ENCODE measurements at regions not wholly inside any gene's neighbourhood (a gene's known extent, or its start where the extent isn't known, plus 50 kb on each side); places are given as distances from the start of the nearest gene placed in this dataset.

DNA sequence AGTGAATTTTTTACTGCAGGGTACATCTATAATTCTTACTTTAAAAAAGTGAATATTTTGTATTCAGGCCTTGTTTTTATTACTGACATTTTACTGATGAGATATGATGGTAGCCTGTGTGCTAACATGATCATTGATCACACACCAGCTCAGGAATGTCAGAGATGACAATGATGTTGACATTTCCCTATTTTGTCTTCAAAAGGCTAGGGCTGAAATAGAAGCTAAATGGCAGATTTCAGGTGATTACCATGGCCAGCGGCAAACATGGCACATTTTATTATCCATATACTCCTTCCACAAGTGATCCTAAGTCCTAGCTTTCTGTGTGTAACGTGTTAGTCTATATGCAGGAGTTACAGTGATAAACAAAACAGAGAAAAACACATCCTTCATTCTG is 544.3 kb upstream of the MIR17HG start:
- no peaks in the 10 kb centered on the region for H3K36me3 ChIP-seq (ENCODE audit: control insufficient read depth, insufficient read depth, low read length)
- H3K27ac ChIP-seq, result no peak overlapping the region
- no peaks in the 10 kb centered on the region for H3K4me1 ChIP-seq
- no peak overlapping the region for H3K9ac ChIP-seq
- H3K4me3 ChIP-seq (ENCODE audit: low read depth, low read length), result no peak overlapping the region
- no peak overlapping the region for H3K4me2 ChIP-seq (ENCODE audit: low read length)
- H3K79me2 ChIP-seq, result no peaks in the 10 kb centered on the region
- no peak overlapping the region for H2AFZ ChIP-seq
- H3K9me3 ChIP-seq (ENCODE audit: control insufficient read depth, low read length), result no peaks in the 10 kb centered on the region
- TF ChIP-seq, protein P1, sequence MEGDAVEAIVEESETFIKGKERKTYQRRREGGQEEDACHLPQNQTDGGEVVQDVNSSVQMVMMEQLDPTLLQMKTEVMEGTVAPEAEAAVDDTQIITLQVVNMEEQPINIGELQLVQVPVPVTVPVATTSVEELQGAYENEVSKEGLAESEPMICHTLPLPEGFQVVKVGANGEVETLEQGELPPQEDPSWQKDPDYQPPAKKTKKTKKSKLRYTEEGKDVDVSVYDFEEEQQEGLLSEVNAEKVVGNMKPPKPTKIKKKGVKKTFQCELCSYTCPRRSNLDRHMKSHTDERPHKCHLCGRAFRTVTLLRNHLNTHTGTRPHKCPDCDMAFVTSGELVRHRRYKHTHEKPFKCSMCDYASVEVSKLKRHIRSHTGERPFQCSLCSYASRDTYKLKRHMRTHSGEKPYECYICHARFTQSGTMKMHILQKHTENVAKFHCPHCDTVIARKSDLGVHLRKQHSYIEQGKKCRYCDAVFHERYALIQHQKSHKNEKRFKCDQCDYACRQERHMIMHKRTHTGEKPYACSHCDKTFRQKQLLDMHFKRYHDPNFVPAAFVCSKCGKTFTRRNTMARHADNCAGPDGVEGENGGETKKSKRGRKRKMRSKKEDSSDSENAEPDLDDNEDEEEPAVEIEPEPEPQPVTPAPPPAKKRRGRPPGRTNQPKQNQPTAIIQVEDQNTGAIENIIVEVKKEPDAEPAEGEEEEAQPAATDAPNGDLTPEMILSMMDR (IDR thresholded peaks at IDR 0.05), result no peak
- H3K27me3 ChIP-seq (ENCODE audit: control insufficient read depth, insufficient read depth, low read length), result no peaks in the 10 kb centered on the region

DNA sequence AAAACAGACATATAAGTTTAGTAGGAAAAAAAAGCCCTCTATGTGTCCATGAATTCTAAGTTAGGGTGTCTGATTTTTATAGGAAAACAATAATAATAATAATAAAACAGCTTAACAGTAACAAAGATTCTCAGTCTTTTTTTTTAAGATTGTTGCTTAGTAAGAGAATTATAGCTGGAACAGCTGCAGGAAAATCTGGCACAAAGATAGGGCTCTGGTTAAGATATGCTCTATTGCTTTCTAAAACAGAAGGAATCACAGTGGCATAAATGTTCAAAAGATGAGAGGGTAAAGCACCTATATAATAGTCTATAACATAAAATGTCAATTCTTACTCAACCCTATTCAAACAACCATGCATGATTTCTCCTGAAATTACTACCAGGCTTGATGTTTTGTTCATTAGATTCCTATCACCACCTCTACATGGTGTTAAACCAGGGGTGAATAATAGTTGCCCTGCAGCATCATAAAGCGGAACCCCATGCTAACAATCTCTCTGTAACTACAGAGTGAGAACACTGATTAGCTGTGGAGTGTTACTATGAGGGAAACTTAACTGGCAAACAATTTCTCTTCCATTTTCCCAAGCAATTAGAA is 541.4 kb upstream of the MIR17HG start:
- no peak overlapping the region for H3K4me2 ChIP-seq (ENCODE audit: low read length)
- H3K4me3 ChIP-seq (ENCODE audit: low read depth, low read length), result no peak overlapping the region
- no peak overlapping the region for H2AFZ ChIP-seq
- H3K9me3 ChIP-seq (ENCODE audit: control insufficient read depth, low read length), result no peaks in the 10 kb centered on the region
- H3K9ac ChIP-seq, result no peak overlapping the region
- H3K27ac ChIP-seq, result no peak overlapping the region
- H3K36me3 ChIP-seq (ENCODE audit: control insufficient read depth, insufficient read depth, low read length), result no peaks in the 10 kb centered on the region
- TF ChIP-seq, protein P1 (IDR thresholded peaks at IDR 0.05), result no peak
- no peaks in the 10 kb centered on the region for H3K79me2 ChIP-seq
- no peaks in the 10 kb centered on the region for H3K4me1 ChIP-seq
- no peaks in the 10 kb centered on the region for H3K27me3 ChIP-seq (ENCODE audit: control insufficient read depth, insufficient read depth, low read length)

DNA sequence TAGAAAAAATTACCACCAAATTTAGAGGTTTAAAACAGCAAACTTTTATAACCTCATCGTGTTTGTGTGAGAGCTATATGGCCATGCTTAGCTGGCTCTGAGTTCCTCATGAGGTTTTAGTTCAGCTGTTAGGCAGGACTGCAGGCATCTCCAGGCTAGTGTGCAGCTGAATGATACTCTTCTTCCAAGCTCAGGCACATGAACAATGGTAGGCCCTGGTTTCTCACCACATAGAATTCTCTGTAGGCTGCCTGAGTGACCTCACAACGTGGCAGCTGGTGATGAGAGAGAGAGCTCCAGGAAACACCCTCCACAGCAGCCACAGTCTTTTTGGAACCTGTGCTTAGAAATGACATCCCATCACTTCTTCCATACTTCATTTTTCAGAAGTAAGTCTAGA is 540.6 kb upstream of the MIR17HG start:
- Histone ChIP-seq H3K36me3 (ENCODE audit: control insufficient read depth, insufficient read depth, low read length) (no peaks in the 10 kb centered on the region), H3K9me3 (ENCODE audit: control insufficient read depth, low read length) (no peaks in the 10 kb centered on the region), H3K4me2 (ENCODE audit: low read length) (no peak overlapping the region), H3K4me1 (no peaks in the 10 kb centered on the region), H3K27me3 (ENCODE audit: control insufficient read depth, insufficient read depth, low read length) (no peaks in the 10 kb centered on the region), H2AFZ (no peak overlapping the region), H3K4me3 (ENCODE audit: low read depth, low read length) (no peak overlapping the region), H3K79me2 (no peaks in the 10 kb centered on the region), H3K27ac (no peak overlapping the region), H3K9ac (no peak overlapping the region)
- TF ChIP-seq, protein P1 (IDR thresholded peaks at IDR 0.05), result no peak

DNA sequence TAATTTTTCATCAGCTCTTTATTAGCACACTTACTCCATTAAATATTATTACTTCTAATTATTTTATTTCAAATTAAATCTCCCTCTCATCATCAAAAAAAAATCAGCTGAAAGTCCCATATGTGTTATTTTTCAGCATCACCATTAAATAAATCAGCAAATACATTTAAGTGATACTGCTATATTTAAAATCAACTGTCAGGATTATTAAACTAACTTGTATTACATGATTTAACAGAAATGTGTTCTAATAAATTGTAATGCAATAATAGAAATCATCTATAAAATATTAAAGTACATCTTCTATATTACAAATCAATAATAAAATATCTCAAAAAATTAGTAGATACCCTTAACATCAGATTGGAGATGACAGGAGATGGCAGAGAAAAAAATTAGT is 538.6 kb upstream of the MIR17HG start:
- Histone ChIP-seq H2AFZ (no peak overlapping the region), H3K36me3 (ENCODE audit: control insufficient read depth, insufficient read depth, low read length) (no peaks in the 10 kb centered on the region), H3K9me3 (ENCODE audit: control insufficient read depth, low read length) (no peaks in the 10 kb centered on the region), H3K27ac (no peak overlapping the region), H3K79me2 (no peaks in the 10 kb centered on the region), H3K9ac (no peak overlapping the region), H3K4me3 (ENCODE audit: low read depth, low read length) (no peak overlapping the region), H3K27me3 (ENCODE audit: control insufficient read depth, insufficient read depth, low read length) (no peaks in the 10 kb centered on the region), H3K4me1 (no peaks in the 10 kb centered on the region), H3K4me2 (ENCODE audit: low read length) (no peak overlapping the region)
- TF ChIP-seq, protein P1 (IDR thresholded peaks at IDR 0.05), result no peak

DNA sequence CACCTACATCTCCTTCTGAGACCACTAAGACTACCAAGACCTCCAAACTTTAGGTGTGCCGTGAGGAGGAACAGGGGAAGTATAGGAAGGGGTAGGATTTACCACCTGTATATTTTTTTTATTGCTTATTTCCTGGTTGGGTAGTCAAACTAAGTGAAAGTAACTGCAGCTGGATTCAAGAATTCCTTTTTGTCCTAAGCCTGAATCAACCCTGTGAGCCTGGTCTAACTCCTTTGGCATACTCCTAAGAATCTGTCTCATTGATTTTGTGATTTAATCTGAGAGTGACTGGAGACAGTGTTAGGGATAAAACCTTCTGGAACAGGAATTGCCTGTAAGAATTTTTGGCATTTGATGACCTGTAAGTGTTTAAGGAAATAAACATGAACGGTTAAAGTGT is 523.5 kb upstream of the MIR17HG start:
- H3K4me2 ChIP-seq (ENCODE audit: low read length), result no peak overlapping the region
- H3K79me2 ChIP-seq, result no peaks in the 10 kb centered on the region
- TF ChIP-seq, protein P1 (IDR thresholded peaks at IDR 0.05), result no peak
- no peaks in the 10 kb centered on the region for H3K36me3 ChIP-seq (ENCODE audit: control insufficient read depth, insufficient read depth, low read length)
- no peaks in the 10 kb centered on the region for H3K9me3 ChIP-seq (ENCODE audit: control insufficient read depth, low read length)
- H3K27ac ChIP-seq, result no peak overlapping the region
- H2AFZ ChIP-seq, result no peak overlapping the region
- H3K4me3 ChIP-seq (ENCODE audit: low read depth, low read length), result no peak overlapping the region
- H3K27me3 ChIP-seq (ENCODE audit: control insufficient read depth, insufficient read depth, low read length), result no peaks in the 10 kb centered on the region
- H3K9ac ChIP-seq, result no peak overlapping the region
- no peaks in the 10 kb centered on the region for H3K4me1 ChIP-seq

All from parathyroid adenoma (tissue), 2 donors.